Heart left ventricle (tissue), 13 donors: ENCODE measurements at regions not wholly inside any gene's neighbourhood (a gene's known extent, or its start where the extent isn't known, plus 50 kb on each side); places are given as distances from the start of the nearest gene placed in this dataset.

Experiments used
- POLR2A ChIP-seq, 2 donors: fragments of 450-650 bp; IDR thresholded peaks; one replicate each; pipeline ENCODE4 v1.6.1; 2017; ENCODE audit warnings: antibody characterized with exemption in 2 of 2, mild to moderate bottlenecking in 2 of 2, moderate library complexity in 2 of 2
- TF ChIP-seq, protein P1 (sequence below), 12 donors: fragments of 200-600 bp; sonication (generic) in 4 of 12; IDR thresholded peaks; one replicate each; pipeline versions ENCODE4 v1.5.0 to v1.8.0; 2018 to 2022; ENCODE audit warnings: antibody characterized with exemption in 12 of 12, mild to moderate bottlenecking in 5 of 12
- donor health status: ischemic (EF 13 %, LVEDD 7.1; RV severe dilation, severe dysfunction).
- donor health status: DM: no; HTN: yes; CAD: no.
- donor health status: DM: no; HTN: no; CAD: no.
- donor health status: ischemic (EF 25% LVEDD 6.9; RV normal size, moderate dysfunction).
- donor health status: ischemic (EF 25% LVEDD 5.7; RV mildly dilated, moderate dysfunction).
- donor health status: ischemic (EF 35%, LVEDD 5.7; RV mildly dilated, moderate dysfunction).
- donor health status: nonischemic (EF 11% LVEDD 7.7; RV severe dilation, severe dysfunction).
- donor health status: DM: yes; HTN: yes; CAD: no.
- donor health status: PGD.
- donor health status: ischemic (EF 29% LVEDD 5.4; RV normal size, mild dysfunction).
- donor health status: nonischemic (EF 23%, LVEDD 6.1; RV moderate dilation, normal function).

DNA sequence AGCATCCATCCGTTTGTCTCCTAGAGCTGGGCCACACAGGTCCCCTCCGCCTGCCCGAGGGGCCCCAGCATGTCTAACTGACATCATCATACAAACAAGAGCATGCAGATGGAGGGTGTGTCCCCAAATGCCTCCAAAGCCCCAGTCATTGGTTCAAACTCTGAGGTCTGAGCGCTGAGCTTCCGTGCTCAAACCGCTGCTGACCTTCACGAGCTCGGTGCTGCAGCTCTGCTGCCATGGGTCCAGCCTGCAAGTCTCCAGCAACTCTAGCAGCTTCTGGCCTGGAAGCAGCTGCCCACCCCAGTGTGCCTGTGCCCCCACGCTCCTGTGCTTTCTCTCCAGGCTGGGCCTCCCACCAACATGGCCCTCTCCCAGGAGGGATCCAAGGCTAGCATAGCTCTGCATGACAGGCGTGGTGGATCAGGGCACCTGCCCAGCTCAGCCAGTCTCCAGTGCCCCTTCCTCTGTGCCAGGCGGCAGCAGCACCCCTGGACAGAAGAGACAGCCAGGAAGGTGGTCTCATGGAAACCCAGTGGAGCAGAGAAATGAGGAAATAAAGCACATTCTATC lies 131.6 kb upstream of the PMEPA1 start:
- TF ChIP-seq, protein P1, sequence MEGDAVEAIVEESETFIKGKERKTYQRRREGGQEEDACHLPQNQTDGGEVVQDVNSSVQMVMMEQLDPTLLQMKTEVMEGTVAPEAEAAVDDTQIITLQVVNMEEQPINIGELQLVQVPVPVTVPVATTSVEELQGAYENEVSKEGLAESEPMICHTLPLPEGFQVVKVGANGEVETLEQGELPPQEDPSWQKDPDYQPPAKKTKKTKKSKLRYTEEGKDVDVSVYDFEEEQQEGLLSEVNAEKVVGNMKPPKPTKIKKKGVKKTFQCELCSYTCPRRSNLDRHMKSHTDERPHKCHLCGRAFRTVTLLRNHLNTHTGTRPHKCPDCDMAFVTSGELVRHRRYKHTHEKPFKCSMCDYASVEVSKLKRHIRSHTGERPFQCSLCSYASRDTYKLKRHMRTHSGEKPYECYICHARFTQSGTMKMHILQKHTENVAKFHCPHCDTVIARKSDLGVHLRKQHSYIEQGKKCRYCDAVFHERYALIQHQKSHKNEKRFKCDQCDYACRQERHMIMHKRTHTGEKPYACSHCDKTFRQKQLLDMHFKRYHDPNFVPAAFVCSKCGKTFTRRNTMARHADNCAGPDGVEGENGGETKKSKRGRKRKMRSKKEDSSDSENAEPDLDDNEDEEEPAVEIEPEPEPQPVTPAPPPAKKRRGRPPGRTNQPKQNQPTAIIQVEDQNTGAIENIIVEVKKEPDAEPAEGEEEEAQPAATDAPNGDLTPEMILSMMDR (IDR thresholded peaks at IDR 0.05): no peak
- no peak for TF ChIP-seq POLR2A (IDR thresholded peaks at IDR 0.05)
